22Rv1 (cell line): ENCODE measurements at regions not wholly inside any gene's neighbourhood (a gene's known extent, or its start where the extent isn't known, plus 50 kb on each side); places are given as distances from the start of the nearest gene placed in this dataset.

ENCODE experiments used
- CTCF ChIP-seq: fragments of 450-650 bp; IDR thresholded peaks from 2 replicates; pipeline ENCODE4 v1.5.1; 2017; ENCODE audit warnings: mild to moderate bottlenecking
- ZFX ChIP-seq: fragments of 450-650 bp; IDR thresholded peaks from 2 replicates; pipeline ENCODE4 v1.6.1; 2017; ENCODE audit warnings: antibody characterized with exemption, borderline replicate concordance

- no peak for TF ChIP-seq CTCF
- TF ChIP-seq ZFX, result no peak
Measured at GRCh38 chr13:74077792-74078191, 56.4 kb downstream of the KLF12 start.
